A549 (cell line): ENCODE measurements at regions not wholly inside any gene's neighbourhood (a gene's known extent, or its start where the extent isn't known, plus 50 kb on each side); places are given as distances from the start of the nearest gene placed in this dataset.

ENCODE experiments used
- ATAC-seq, 2 experiments: fragments of 200-7000 bp in 1 of 2; fragments of >200 bp in 1 of 2; cut with Nextera tagmentation in 1 of 2; cut with Tn5 transposase in 1 of 2; 3 replicates each; pipeline versions ENCODE4 v1.8.0 to v1.9.1; 2018 to 2020; ENCODE audit warnings: mild to moderate bottlenecking in 1 of 2, moderate library complexity in 1 of 2
- CTCF ChIA-PET: fragments of 300-600 bp; sonication (Branson Sonifier 250); formaldehyde crosslinking; extraction: SDS; loops from one replicate; lab custom pipeline; 2021; ENCODE audit warnings: antibody characterized with exemption, inconsistent platforms; lab: Yijun Ruan, JAX
- POLR2A ChIA-PET: fragments of 350-600 bp; formaldehyde crosslinking; extraction: SDS; loops from one replicate; lab custom pipeline; 2021; ENCODE audit warnings: antibody characterized with exemption, inconsistent platforms; lab: Yijun Ruan, JAX
- DNase-seq, 2 experiments: peaks; one replicate each; pipeline versions ENCODE4 v3.0.0 to v3.0.0-alpha.2; 2011 to 2016; ENCODE audit warnings: low read depth in 1 of 2, low spot score in 1 of 2
- FAIRE-seq: peaks from 2 replicates; lab custom pipeline; 2011; peaks lifted over from hg19 to GRCh38; lab: Jason Lieb, UNC
- H3K27ac ChIP-seq, 2 experiments: fragments of >200 bp; sonication (Bioruptor Twin); formaldehyde crosslinking; 3 replicates each; pipeline ENCODE4 v1.5.1; 2016 to 2017
- H3K4me1 ChIP-seq: fragments of >200 bp; sonication (Bioruptor Twin); formaldehyde crosslinking; 3 replicates; pipeline ENCODE4 v1.6.1; 2016
- H3K4me2 ChIP-seq: fragments of >200 bp; sonication (Bioruptor Twin); formaldehyde crosslinking; 3 replicates; pipeline ENCODE4 v1.6.1; 2016
- H3K4me3 ChIP-seq: fragments of >200 bp; sonication (Bioruptor Twin); formaldehyde crosslinking; 3 replicates; pipeline ENCODE4 v1.5.1; 2016
- H3K9me3 ChIP-seq: fragments of >200 bp; sonication (Bioruptor Twin); formaldehyde crosslinking; 3 replicates; pipeline ENCODE4 v1.6.1; 2016
- BCL3 ChIP-seq: fragments of >200 bp; sonication (Bioruptor Twin); formaldehyde crosslinking; IDR thresholded peaks from 3 replicates; pipeline ENCODE4 v1.6.1; 2016
- CTCF ChIP-seq: fragments of >200 bp; sonication (Bioruptor Twin); formaldehyde crosslinking; IDR thresholded peaks from 3 replicates; pipeline ENCODE4 v1.5.1; 2016
- ELK1 ChIP-seq: fragments of 150-350 bp; IDR thresholded peaks from 2 replicates; pipeline ENCODE4 v1.6.1; 2014; ENCODE audit warnings: low read depth, mild to moderate bottlenecking, low read length
- ESRRA ChIP-seq: fragments of 150-350 bp; IDR thresholded peaks from 2 replicates; pipeline ENCODE4 v1.6.1; 2014; ENCODE audit warnings: mild to moderate bottlenecking, low read length, borderline replicate concordance
- HES2 ChIP-seq: fragments of >200 bp; sonication (Bioruptor Twin); formaldehyde crosslinking; IDR thresholded peaks from 2 replicates; pipeline ENCODE4 v1.6.1; 2016
- HOXB5 ChIP-seq: fragments of 250-450 bp; sonication (Bioruptor Pico); IDR thresholded peaks from 2 replicates; pipeline ENCODE4 v1.5.0; 2020; ENCODE audit warnings: mild to moderate bottlenecking, moderate library complexity
- KDM5A ChIP-seq: fragments of 200-600 bp; sonication (generic); IDR thresholded peaks from 2 replicates; pipeline ENCODE4 v1.6.1; 2016; ENCODE audit warnings: antibody characterized with exemption, mild to moderate bottlenecking
- MAZ ChIP-seq: fragments of 150-350 bp; IDR thresholded peaks from 2 replicates; pipeline ENCODE4 v1.6.1; 2014; ENCODE audit warnings: antibody characterized with exemption, low read depth, low read length, borderline replicate concordance
- MYC ChIP-seq: IDR thresholded peaks from 2 replicates; pipeline ENCODE4 v1.6.1; 2012; ENCODE audit warnings: mild to moderate bottlenecking, inconsistent platforms, low read length, improper control_type of control experiment, borderline replicate concordance
- NFE2L2 ChIP-seq: fragments of 150-350 bp; conservative IDR thresholded peaks from 2 replicates; pipeline ENCODE4 v1.6.1; 2014; ENCODE audit warnings: low read length
- NPAS2 ChIP-seq: fragments of 250-450 bp; sonication (Bioruptor Pico); IDR thresholded peaks from 2 replicates; pipeline ENCODE4 v1.8.0; 2022; ENCODE audit warnings: mild to moderate bottlenecking, moderate library complexity, borderline replicate concordance
- NR3C1 ChIP-seq: fragments of >200 bp; sonication (Bioruptor Twin); formaldehyde crosslinking; IDR thresholded peaks from 3 replicates; pipeline ENCODE4 v1.6.1; 2017
- PBX3 ChIP-seq: IDR thresholded peaks from 2 replicates; pipeline ENCODE4 v1.6.1; 2012
- POLR2A ChIP-seq: IDR thresholded peaks from 2 replicates; pipeline ENCODE4 v1.6.1; 2012; ENCODE audit warnings: mild to moderate bottlenecking, low read length
- POLR2AphosphoS2 ChIP-seq: conservative IDR thresholded peaks from 2 replicates; pipeline ENCODE4 v1.6.1; 2012; ENCODE audit warnings: low read length, improper control_type of control experiment, inconsistent platforms
- RAD21 ChIP-seq, 2 experiments: fragments of >200 bp in 1 of 2; sonication (Bioruptor Twin) in 1 of 2; formaldehyde crosslinking in 1 of 2; IDR thresholded peaks in 1 of 2; conservative IDR thresholded peaks in 1 of 2; 2 replicates in 1 of 2; 3 replicates in 1 of 2; pipeline ENCODE4 v1.6.1; 2012 to 2018; ENCODE audit warnings: inconsistent platforms in 1 of 2
- RARB ChIP-seq: fragments of 250-450 bp; sonication (Bioruptor Pico); IDR thresholded peaks from 2 replicates; pipeline ENCODE4 v1.8.0; 2021; ENCODE audit warnings: mild to moderate bottlenecking, moderate library complexity
- RCOR1 ChIP-seq: fragments of 150-350 bp; IDR thresholded peaks from 2 replicates; pipeline ENCODE4 v1.6.1; 2014; ENCODE audit warnings: antibody characterized with exemption, low read length, low read depth
- SREBF2 ChIP-seq: fragments of 450-650 bp; IDR thresholded peaks from 2 replicates; pipeline ENCODE4 v1.6.1; 2014; ENCODE audit warnings: mild to moderate bottlenecking, moderate library complexity
- USF2 ChIP-seq: fragments of 450-650 bp; IDR thresholded peaks from 2 replicates; pipeline ENCODE4 v1.6.1; 2014; ENCODE audit warnings: antibody characterized with exemption
- WGBS: methylation state at CpG from one replicate; pipeline ENCODE4 v1.1.6; 2017; ENCODE audit errors: missing lambda C conversion rate; 5-methylcytosine and 5-hydroxymethylcytosine counted together

- Histone ChIP-seq H3K27ac (no peak overlapping the region), H3K4me2 (no peak overlapping the region), H3K4me1 (no peaks in the 10 kb centered on the region), H3K9me3 (no peaks in the 10 kb centered on the region), H3K4me3 (no peak overlapping the region)
- ChIA-PET CTCF (no interaction called here), POLR2A (no interaction called here)
- ATAC-seq = no peak
- TF ChIP-seq MAZ (no peak), NR3C1 (no peak), RARB (CRISPR knock-in tag) (no peak), KDM5A (no peak), POLR2A (no peak), RCOR1 (no peak)
- DNase-seq = no peak
- FAIRE-seq = no peak
- 28% methylated on average over 5 of the region's 5 CpGs for WGBS
Observed at GRCh38 chr7:24035366-24036032, 248.5 kb upstream of the NPY start.

- no peak overlapping the region for H3K27ac ChIP-seq
- POLR2A ChIA-PET = no interaction called here
- WGBS = 0% methylated on average over 2 of the region's 2 CpGs
- ATAC-seq = no peak
- DNase-seq = no peak
- no peaks in the 10 kb centered on the region for H3K4me1 ChIP-seq
- no peaks in the 10 kb centered on the region for H3K9me3 ChIP-seq
- no peak overlapping the region for H3K4me3 ChIP-seq
- no peak overlapping the region for H3K4me2 ChIP-seq
- TF ChIP-seq PBX3 = no peak
- no peak for TF ChIP-seq POLR2AphosphoS2
- TF ChIP-seq SREBF2 = no peak
- no peak for FAIRE-seq
- CTCF ChIA-PET = no interaction called here
Observed at GRCh38 chr7:24036033-24036412, 248.0 kb upstream of the NPY start.

- no peak for FAIRE-seq
- 19% methylated on average over 5 of the region's 5 CpGs for WGBS
- no peak for DNase-seq
- POLR2A ChIA-PET = no interaction called here
- CTCF ChIA-PET = interaction anchor here (0.5 kb wide), 1 partner anchor 1494 kb away, joined by 3 read pairs; no protein-coding TSS in a partner anchor
- no peak overlapping the region for H3K4me2 ChIP-seq
- no peak for ATAC-seq
- no peak for TF ChIP-seq BCL3
- TF ChIP-seq NPAS2 (CRISPR knock-in tag) = no peak
- TF ChIP-seq NFE2L2 = no peak
- TF ChIP-seq POLR2AphosphoS2 = no peak
- TF ChIP-seq POLR2A = no peak
- TF ChIP-seq ELK1 = no peak
- TF ChIP-seq CTCF = no peak
- no peak for TF ChIP-seq USF2
- TF ChIP-seq RAD21 (conservative IDR thresholded peaks at IDR 0.05 in 1 of 2, IDR thresholded peaks at IDR 0.05 in 1 of 2) = no peak
- TF ChIP-seq HES2 = no peak
- no peak for TF ChIP-seq PBX3
- TF ChIP-seq MYC = no peak
- no peak for TF ChIP-seq ESRRA
- TF ChIP-seq HOXB5 (CRISPR knock-in tag) = no peak
- TF ChIP-seq, all 56 proteins: peak for 0
- Histone ChIP-seq H3K4me3 (no peak overlapping the region), H3K27ac (no peak overlapping the region), H3K9me3 (no peaks in the 10 kb centered on the region), H3K4me1 (no peaks in the 10 kb centered on the region)
Observed at GRCh38 chr7:24038993-24039392, 245.0 kb upstream of the NPY start.
